LNCaP clone FGC (cell line): ENCODE measurements at regions not wholly inside any gene's neighbourhood (a gene's known extent, or its start where the extent isn't known, plus 50 kb on each side); places are given as distances from the start of the nearest gene placed in this dataset.

Experiments
- DNase-seq: peaks from one replicate; pipeline ENCODE4 v3.0.0-alpha.2; 2011; ENCODE audit warnings: low read depth
- H3K4me3 ChIP-seq: 2 replicates; pipeline ENCODE4 v1.5.1; 2011; ENCODE audit warnings: mild to moderate bottlenecking, low read depth, low read length, control low read depth
- CTCF ChIP-seq: IDR thresholded peaks from 2 replicates; pipeline ENCODE4 v1.5.1; 2012; ENCODE audit warnings: mild to moderate bottlenecking; ENCODE audit not compliant: control insufficient read depth, insufficient read depth; ENCODE audit errors: extremely low read depth

- H3K4me3 ChIP-seq: no peak overlapping the region
- DNase-seq: no peak
- TF ChIP-seq CTCF: no peak
These were observed 73.6 kb downstream of the METRNL start for GRCh38 chr17:83152745-83153611.

GRCh38 chr17:83153681-83154310, 74.4 kb downstream of the METRNL start:
- no peak for TF ChIP-seq CTCF
- no peak for DNase-seq
- H3K4me3 ChIP-seq: no peak overlapping the region

GRCh38 chr17:83154311-83155127, 75.1 kb downstream of the METRNL start:
- DNase-seq: no peak
- no peak for TF ChIP-seq CTCF
- H3K4me3 ChIP-seq: no peak overlapping the region

GRCh38 chr17:83155128-83156121, 76.0 kb downstream of the METRNL start:
- no peak for DNase-seq
- no peak for TF ChIP-seq CTCF
- no peak overlapping the region for H3K4me3 ChIP-seq

GRCh38 chr17:83156408-83156807, 77.0 kb downstream of the METRNL start:
- no peak for DNase-seq
- no peak for TF ChIP-seq CTCF
- no peak overlapping the region for H3K4me3 ChIP-seq
